ENCODE measurements at regions not wholly inside any gene's neighbourhood (a gene's known extent, or its start where the extent isn't known, plus 50 kb on each side); places are given as distances from the start of the nearest gene placed in this dataset.

DNA sequence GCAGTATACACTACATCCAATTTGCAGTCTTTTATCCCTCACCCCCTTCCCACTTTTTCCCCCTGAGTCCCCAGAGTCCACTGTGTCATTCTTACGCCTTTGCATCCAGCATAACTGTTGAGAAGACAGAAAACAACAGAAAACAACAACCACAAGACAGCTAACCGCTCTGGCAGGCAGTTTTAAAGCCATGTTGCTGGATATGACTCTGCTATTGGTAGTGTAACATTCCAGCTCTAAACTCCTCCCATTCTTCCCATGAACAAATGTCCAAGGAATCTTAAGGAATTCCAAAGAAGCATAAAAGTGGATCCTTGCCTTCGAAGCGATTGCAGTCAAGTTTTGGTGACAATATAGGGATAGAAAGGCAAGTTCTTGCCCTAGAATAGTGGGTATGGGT lies 599.1 kb downstream of the NYAP2 start:
- Histone ChIP-seq H3K27ac (no peak overlapping the region), H3K4me3 (no peak overlapping the region), H3K4me1 (replicated peaks in 1 of 2) (no peaks in the 10 kb centered on the region)
- WGBS, 10 experiments: 48 to 100% (median 93%) methylated on average over 2 to 4 of the region's 4 CpGs; no CpG with 5 or more reads in 3 of the 10 experiments
- no peak for ATAC-seq (replicated peaks in 6 of 8)
- in situ Hi-C loops (cut with MboI; ENCODE audit: low pct_unique_long_range_greater_than_20kb in 2 of 9, low sequenced_read_pairs in 9 of 9, unreplicated experiment in 9 of 9): no loop called here

DNA sequence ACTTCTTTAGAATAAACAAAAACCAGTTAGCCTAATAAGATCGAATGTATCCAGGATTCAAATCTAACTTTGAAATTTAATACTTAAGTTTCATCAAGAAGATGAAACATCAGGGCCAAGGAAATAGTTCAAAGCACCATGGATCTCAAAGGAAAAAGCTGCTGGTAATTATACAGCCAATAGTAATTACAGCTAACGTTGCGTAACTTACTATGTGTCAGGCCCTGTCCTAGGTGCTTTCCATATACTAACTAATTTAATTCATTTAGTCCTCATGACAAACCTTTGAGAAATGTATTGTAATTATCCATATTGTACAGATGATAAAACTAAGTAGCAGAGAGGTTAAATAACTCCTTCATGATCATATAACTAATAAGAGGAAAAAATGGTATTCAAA lies 598.6 kb downstream of the NYAP2 start:
- WGBS, 10 experiments: 38 to 100% (median 93%) methylated on average over 1 to 3 of the region's 3 CpGs; no CpG with 5 or more reads in 1 of the 10 experiments
- in situ Hi-C loops (cut with MboI; ENCODE audit: low pct_unique_long_range_greater_than_20kb in 2 of 9, low sequenced_read_pairs in 9 of 9, unreplicated experiment in 9 of 9): no loop called here
- ATAC-seq (replicated peaks in 6 of 8): no peak
- H3K4me1 ChIP-seq (replicated peaks in 1 of 2): no peaks in the 10 kb centered on the region
- H3K27ac ChIP-seq: no peak overlapping the region
- H3K4me3 ChIP-seq: no peak overlapping the region

DNA sequence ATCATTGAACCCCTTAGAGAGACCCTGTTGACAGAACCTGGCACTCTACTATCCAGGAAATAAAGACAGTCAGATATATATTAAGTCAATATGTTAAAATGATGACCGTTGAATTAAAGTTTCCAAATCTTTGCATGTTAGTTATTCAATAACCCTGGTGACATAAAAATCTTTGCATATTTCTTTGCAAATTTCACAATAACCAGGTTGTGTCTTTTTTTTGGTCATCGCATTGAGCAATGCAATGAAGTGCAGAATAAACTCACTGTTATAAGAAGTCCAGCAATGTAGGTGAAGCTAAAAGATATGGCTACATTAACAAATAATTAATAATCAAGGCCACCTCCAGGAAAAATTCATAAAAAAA lies 596.9 kb downstream of the NYAP2 start:
- ATAC-seq (replicated peaks in 6 of 8): peak in 1 of 8 experiments; percentile 28
- WGBS, 10 experiments: 8 to 100% (median 95%) methylated on average over 1 to 2 of the region's 2 CpGs

DNA sequence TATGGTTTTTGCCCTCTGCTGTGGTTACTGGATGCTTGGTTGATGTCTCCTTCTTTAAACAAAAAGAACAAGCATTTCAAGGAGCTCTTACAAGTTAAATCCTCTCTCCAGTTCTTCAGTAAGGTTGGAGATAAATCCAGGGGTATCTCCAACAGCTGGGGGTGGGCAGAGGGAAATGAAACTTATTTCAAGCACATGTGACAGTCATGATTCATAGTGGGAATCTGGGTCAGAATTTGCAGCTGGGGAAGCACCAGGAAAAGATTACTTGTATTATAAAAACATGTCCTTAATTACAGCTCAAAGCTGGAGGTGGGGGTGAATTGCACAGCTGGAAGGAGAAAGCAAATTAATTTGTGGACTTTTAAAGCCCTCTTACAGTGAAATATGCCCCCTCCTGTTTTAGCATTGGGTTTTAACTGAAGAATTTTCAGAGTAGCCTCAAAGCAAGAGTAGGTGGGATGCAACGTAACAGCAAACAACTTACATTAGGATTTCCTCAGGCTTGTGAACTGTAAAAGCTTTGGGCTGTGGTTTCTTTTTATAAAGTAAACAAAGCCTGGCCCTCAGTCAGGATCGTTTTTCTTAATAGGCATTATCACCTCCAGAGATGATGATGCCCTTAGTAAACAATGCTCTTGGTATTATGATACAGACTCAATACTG lies 596.4 kb downstream of the NYAP2 start:
- WGBS, 10 experiments: 0 to 100% (median 44%) methylated on average over 1 to 2 of the region's 2 CpGs; no CpG with 5 or more reads in 2 of the 10 experiments
- Histone ChIP-seq H3K4me1 (replicated peaks in 1 of 2) (no peaks in the 10 kb centered on the region), H3K27ac (no peak overlapping the region), H3K4me3 (no peak overlapping the region)
- ATAC-seq (replicated peaks in 6 of 8): no peak
- in situ Hi-C loops (cut with MboI; ENCODE audit: low pct_unique_long_range_greater_than_20kb in 2 of 9, low sequenced_read_pairs in 9 of 9, unreplicated experiment in 9 of 9): no loop called here

More for the DNA sequence above, 596.9 kb downstream of the NYAP2 start:
- in situ Hi-C loops (cut with MboI; ENCODE audit: low pct_unique_long_range_greater_than_20kb in 2 of 9, low sequenced_read_pairs in 9 of 9, unreplicated experiment in 9 of 9): no loop called here
- H3K27ac ChIP-seq: no peak overlapping the region
- no peak overlapping the region for H3K4me3 ChIP-seq
- no peaks in the 10 kb centered on the region for H3K4me1 ChIP-seq (replicated peaks in 1 of 2)

DNA sequence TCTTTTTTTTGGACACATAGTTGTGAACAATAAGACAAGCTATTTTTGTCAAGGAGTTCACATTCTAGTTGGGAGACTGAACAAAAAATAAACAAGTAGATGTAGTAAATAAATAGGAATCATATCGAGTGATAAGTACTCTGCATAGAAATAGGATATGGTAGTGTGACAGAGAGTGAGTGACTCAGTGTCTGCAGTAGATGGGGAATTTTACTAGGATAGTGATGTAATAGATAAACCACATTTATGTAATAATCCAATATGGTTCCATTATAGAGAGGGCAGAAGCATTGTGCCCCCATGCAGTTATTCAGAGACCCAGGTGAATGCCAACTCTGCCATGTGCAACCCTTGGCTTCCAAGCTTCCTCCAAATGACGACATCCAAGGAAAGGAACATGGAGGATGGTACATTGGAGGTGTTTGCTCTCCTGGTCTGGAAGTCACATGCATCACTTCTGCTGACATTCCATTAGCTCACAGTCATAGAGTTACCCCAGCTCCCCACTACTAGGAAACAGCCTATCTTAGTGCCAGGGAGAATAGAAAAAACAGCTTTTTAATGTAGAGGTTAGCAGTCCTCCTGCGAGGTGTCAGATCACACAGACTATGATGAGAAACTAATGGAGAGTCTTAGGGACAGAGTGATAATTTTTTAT lies 595.4 kb downstream of the NYAP2 start:
- no peak overlapping the region for H3K4me3 ChIP-seq
- H3K27ac ChIP-seq: no peak overlapping the region
- 57 to 100% (median 89%) methylated on average over 1 to 3 of the region's 3 CpGs; no CpG with 5 or more reads in 1 of the 10 experiments for WGBS, 10 experiments
- no peaks in the 10 kb centered on the region for H3K4me1 ChIP-seq (replicated peaks in 1 of 2)
- in situ Hi-C loops (cut with MboI; ENCODE audit: low pct_unique_long_range_greater_than_20kb in 2 of 9, low sequenced_read_pairs in 9 of 9, unreplicated experiment in 9 of 9): no loop called here
- peak in 1 of 8 experiments; percentile 32 for ATAC-seq (replicated peaks in 6 of 8)

DNA sequence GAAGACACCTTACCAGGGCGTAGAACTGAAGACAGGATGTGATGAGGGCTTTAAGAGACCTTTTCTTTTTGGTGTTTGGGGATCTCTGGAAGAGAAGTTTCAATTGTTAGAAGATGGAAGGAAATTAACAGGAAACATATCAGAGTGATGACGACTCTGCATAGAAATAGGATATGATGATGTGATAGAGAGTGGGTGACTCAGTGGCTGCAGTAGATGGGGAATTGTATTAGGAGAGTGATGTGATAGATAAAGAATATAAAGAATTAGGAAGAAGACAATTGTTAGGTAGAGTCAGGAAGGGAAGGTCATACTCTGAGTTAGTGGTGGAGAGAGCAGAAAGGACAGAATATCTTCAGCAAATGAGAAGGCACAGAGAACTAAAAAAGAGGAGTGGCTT lies 593.9 kb downstream of the NYAP2 start:
- in situ Hi-C loops (cut with MboI; ENCODE audit: low pct_unique_long_range_greater_than_20kb in 2 of 9, low sequenced_read_pairs in 9 of 9, unreplicated experiment in 9 of 9): no loop called here
- Histone ChIP-seq H3K27ac (no peak overlapping the region), H3K4me3 (no peak overlapping the region), H3K4me1 (replicated peaks in 1 of 2) (no peaks in the 10 kb centered on the region)
- 56 to 100% (median 84%) methylated on average over 1 to 2 of the region's 2 CpGs for WGBS, 10 experiments
- peak in 1 of 8 experiments; percentile 57 for ATAC-seq (replicated peaks in 6 of 8)

DNA sequence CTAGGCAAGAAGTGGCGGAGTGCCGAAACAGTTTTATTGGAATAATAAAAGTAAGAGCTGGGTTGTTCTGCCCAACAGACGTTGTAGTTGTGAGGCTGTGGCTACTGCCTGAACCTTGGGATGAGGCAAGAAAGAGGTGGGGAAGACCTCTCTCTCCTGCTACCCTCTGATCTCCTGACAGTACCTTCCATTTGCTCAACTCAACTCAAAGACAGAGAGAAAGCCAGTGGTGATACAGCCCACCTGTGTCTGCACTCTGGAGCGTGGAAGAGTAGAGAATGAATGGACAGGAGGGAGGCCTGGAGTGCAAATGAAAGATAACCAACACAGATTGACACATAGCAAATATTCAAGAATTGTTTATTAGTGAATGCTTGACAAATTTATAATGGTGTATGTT lies 590.3 kb downstream of the NYAP2 start:
- no peak overlapping the region for H3K4me3 ChIP-seq
- WGBS, 10 experiments: 70 to 100% (median 92%) methylated on average over 1 to 4 of the region's 4 CpGs; no CpG with 5 or more reads in 2 of the 10 experiments
- no peak for ATAC-seq (replicated peaks in 6 of 8)
- H3K27ac ChIP-seq: no peak overlapping the region
- in situ Hi-C loops (cut with MboI; ENCODE audit: low pct_unique_long_range_greater_than_20kb in 2 of 9, low sequenced_read_pairs in 9 of 9, unreplicated experiment in 9 of 9): no loop called here
- H3K4me1 ChIP-seq (replicated peaks in 1 of 2): no peaks in the 10 kb centered on the region

DNA sequence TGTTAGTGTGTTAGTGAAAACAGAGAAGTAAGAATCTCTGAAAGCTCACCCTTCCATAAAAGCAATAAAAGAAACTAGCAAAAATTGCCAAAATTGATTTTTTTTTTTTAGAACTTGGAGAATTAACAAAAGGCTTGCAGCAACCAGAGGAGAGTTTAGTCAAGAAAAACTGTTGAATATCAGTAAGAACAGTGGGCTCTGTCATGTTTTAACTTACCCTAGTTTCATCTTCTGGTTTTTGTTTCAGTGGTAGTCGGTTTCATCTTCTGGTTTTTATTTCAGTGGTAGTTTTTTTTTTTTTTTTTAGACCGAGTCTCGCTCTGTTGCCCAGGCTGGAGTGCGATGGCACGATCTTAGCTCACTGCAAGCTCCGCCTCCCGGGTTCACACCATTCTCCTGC lies 580.9 kb downstream of the NYAP2 start:
- Histone ChIP-seq H3K4me1 (replicated peaks in 1 of 2) (no peaks in the 10 kb centered on the region), H3K27ac (no peak overlapping the region), H3K4me3 (no peak overlapping the region)
- 75 to 100% (median 93%) methylated on average over 1 to 5 of the region's 7 CpGs; no CpG with 5 or more reads in 2 of the 10 experiments for WGBS, 10 experiments
- no peak for ATAC-seq (replicated peaks in 6 of 8)
- in situ Hi-C loops (cut with MboI; ENCODE audit: low pct_unique_long_range_greater_than_20kb in 2 of 9, low sequenced_read_pairs in 9 of 9, unreplicated experiment in 9 of 9): no loop called here

DNA sequence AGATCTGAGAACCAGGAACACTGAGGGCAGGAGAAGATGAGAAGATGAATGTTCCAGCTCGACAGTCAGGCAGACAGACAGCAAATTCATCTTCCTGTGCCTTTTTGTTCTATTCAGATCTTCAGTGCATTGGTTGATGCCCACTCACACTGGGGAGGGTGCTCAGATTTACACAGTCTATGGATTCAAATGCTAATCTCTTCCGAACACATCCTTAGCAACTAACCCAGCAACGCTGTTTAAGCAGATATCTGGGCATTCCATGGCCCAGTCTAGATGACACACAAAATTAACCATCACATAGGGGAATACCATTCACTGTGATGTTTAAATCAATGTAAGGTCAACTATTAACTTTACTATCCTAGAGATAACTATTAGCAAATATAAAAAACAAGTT lies 571.9 kb downstream of the NYAP2 start:
- no peaks in the 10 kb centered on the region for H3K4me1 ChIP-seq (replicated peaks in 1 of 2)
- WGBS, 10 experiments: 20 to 75% (median 38%) methylated on average over 1 to 3 of the region's 3 CpGs; no CpG with 5 or more reads in 3 of the 10 experiments
- in situ Hi-C loops (cut with MboI; ENCODE audit: low pct_unique_long_range_greater_than_20kb in 2 of 9, low sequenced_read_pairs in 9 of 9, unreplicated experiment in 9 of 9): no loop called here
- H3K27ac ChIP-seq: no peak overlapping the region
- ATAC-seq (replicated peaks in 6 of 8): peak in 5 of 8 experiments; percentile 66 to 97 (median 77)
- H3K4me3 ChIP-seq: no peak overlapping the region

DNA sequence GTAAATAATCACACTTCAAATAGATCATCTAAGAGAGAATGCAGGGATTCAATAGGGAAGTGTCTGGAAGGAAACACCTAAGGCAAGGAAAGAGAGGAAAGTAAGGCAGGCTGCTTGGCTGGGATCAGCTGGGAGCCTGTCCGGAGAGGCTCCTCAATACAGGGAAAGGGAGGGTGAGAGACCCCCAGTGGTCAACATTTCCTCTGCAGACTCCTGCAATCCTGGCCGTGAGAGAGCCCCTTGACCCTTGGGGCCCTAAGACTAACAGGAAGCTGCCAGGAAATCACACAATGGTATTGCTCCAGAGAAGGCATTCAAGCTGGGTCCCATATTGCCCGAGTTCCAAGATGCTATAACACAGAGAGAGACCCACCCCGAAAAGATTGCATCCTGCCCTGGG lies 549.4 kb downstream of the NYAP2 start:
- in situ Hi-C loops (cut with MboI; ENCODE audit: low pct_unique_long_range_greater_than_20kb in 2 of 9, low sequenced_read_pairs in 9 of 9, unreplicated experiment in 9 of 9): no loop called here
- H3K27ac ChIP-seq: no peak overlapping the region
- no peak overlapping the region for H3K4me3 ChIP-seq
- WGBS, 10 experiments: 0 to 80% (median 45%) methylated on average over 1 to 3 of the region's 4 CpGs; no CpG with 5 or more reads in 4 of the 10 experiments
- no peak for ATAC-seq (replicated peaks in 6 of 8)
- no peaks in the 10 kb centered on the region for H3K4me1 ChIP-seq (replicated peaks in 1 of 2)

DNA sequence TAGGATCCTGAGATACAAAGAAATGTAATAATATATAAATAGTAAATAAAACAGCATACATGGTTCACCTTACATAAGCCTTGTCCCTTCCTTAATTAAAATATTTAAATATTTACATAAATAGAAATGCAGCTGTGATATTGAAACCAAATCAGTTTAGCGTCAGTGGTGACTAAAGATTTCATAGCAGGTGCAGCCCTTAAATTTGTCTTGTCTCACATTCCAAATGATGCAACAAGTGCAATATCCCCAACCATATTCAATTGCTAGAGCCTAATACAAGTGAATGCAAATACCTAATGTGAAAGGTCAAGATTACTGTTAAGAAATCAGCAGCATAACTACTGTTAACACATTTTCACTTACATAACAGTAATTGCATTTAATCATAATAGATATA lies 539.5 kb downstream of the NYAP2 start:
- H3K4me3 ChIP-seq: no peak overlapping the region
- in situ Hi-C loops (cut with MboI; ENCODE audit: low pct_unique_long_range_greater_than_20kb in 2 of 9, low sequenced_read_pairs in 9 of 9, unreplicated experiment in 9 of 9): no loop called here
- no peaks in the 10 kb centered on the region for H3K4me1 ChIP-seq (replicated peaks in 1 of 2)
- ATAC-seq (replicated peaks in 6 of 8): no peak
- 60 to 100% (median 100%) methylated on average over 1 of the region's 1 CpG; no CpG with 5 or more reads in 2 of the 10 experiments for WGBS, 10 experiments
- H3K27ac ChIP-seq: no peak overlapping the region

DNA sequence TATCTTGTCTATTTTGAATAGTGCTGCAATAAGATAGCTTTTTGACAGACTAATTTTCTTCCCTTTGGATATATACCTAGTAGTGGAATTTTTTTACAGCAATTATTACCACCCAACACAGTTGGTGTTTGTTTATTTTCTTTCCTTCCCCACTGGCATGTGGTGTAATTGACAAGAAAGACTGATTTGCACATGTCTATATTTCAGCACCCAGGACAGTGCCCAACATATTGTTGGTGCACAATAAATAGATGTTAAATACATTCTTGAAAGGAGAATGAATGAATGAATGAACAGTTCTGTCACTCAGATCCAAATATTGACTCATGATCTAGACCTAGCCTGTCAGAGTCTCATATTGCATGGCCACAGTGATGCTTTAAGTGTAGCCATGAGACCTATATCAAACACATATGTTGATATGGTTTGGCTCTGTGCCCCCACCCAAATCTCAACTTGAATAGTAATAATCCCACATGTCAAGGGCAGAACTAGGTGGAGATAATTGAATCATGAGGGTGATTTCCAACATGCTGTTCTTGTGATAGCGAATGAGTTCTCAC lies 538.2 kb downstream of the NYAP2 start:
- H3K4me1 ChIP-seq (replicated peaks in 1 of 2): no peaks in the 10 kb centered on the region
- WGBS, 10 experiments: 25 to 100% (median 100%) methylated on average over 1 of the region's 1 CpG; no CpG with 5 or more reads in 3 of the 10 experiments
- H3K27ac ChIP-seq: no peak overlapping the region
- H3K4me3 ChIP-seq: no peak overlapping the region
- ATAC-seq (replicated peaks in 6 of 8): no peak
- in situ Hi-C loops (cut with MboI; ENCODE audit: low pct_unique_long_range_greater_than_20kb in 2 of 9, low sequenced_read_pairs in 9 of 9, unreplicated experiment in 9 of 9): no loop called here

DNA sequence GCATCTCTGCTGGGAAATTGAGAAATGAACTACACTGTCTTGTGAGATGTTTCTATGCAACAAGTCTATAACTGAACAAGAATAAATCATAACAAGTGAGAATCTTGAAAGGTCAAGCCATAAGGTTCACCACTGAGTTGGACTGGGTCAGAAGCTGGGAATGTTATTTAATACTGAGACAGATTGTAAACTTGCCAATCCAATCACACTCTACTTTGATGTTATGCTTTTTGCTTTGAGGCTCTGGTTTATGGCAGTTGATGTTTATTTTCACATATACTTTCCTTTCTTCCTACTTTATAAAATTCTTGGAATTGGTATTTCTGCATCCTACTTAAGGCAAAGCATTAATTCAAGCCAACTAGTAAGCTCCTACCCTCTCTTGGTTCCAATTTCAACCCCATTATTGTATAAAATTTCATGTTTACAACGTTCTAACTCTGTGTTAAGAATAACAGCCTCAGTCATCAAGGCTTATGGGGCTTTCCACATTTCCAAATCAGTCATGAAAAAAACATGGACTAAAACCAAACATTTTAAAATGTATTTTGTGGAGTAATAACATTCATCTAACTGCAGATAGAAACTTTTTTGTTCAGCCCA lies 533.4 kb downstream of the NYAP2 start:
- no peak for ATAC-seq (replicated peaks in 6 of 8)
- Histone ChIP-seq H3K4me1 (replicated peaks in 1 of 2) (peaks cover 0 to 4% of the 10 kb centered on the region in 2 donors), H3K27ac (no peak overlapping the region), H3K4me3 (no peak overlapping the region)
- in situ Hi-C loops (cut with MboI; ENCODE audit: low pct_unique_long_range_greater_than_20kb in 2 of 9, low sequenced_read_pairs in 9 of 9, unreplicated experiment in 9 of 9): no loop called here
- whole genome bisulfite sequencing, 10 experiments: 0 to 92% (median 78%) methylated on average over 1 of the region's 1 CpG; no CpG with 5 or more reads in 3 of the 10 experiments
